ENCODE measurements at regions not wholly inside any gene's neighbourhood (a gene's known extent, or its start where the extent isn't known, plus 50 kb on each side); places are given as distances from the start of the nearest gene placed in this dataset.

- DNase-seq (ENCODE audit: low read depth in 4 of 4, low spot score in 1 of 4), result no peak
Observed at GRCh38 chr9:18335825-18336224, 138.1 kb upstream of the ADAMTSL1 start.

- DNase-seq (ENCODE audit: low read depth in 4 of 4, low spot score in 1 of 4), result no peak
Observed at GRCh38 chr9:18338042-18338441, 135.9 kb upstream of the ADAMTSL1 start.

GRCh38 chr9:18343784-18344183, 130.2 kb upstream of the ADAMTSL1 start:
- no peak for DNase-seq (ENCODE audit: low read depth in 4 of 4, low spot score in 1 of 4)

GRCh38 chr9:18346745-18347144, 127.2 kb upstream of the ADAMTSL1 start:
- DNase-seq (ENCODE audit: low read depth in 4 of 4, low spot score in 1 of 4), result no peak

- DNase-seq (ENCODE audit: low read depth in 4 of 4, low spot score in 1 of 4), result no peak
Observed at GRCh38 chr9:18347386-18348082, 126.4 kb upstream of the ADAMTSL1 start.

GRCh38 chr9:18348083-18348475, 125.9 kb upstream of the ADAMTSL1 start:
- no peak for DNase-seq (ENCODE audit: low read depth in 4 of 4, low spot score in 1 of 4)

- DNase-seq (ENCODE audit: low read depth in 4 of 4, low spot score in 1 of 4), result no peak
Observed at GRCh38 chr9:18349530-18349929, 124.4 kb upstream of the ADAMTSL1 start.

GRCh38 chr9:18350036-18350435, 123.9 kb upstream of the ADAMTSL1 start:
- no peak for DNase-seq (ENCODE audit: low read depth in 4 of 4, low spot score in 1 of 4)

- no peak for DNase-seq (ENCODE audit: low read depth in 4 of 4, low spot score in 1 of 4)
Observed at GRCh38 chr9:18350995-18351595, 122.9 kb upstream of the ADAMTSL1 start.

GRCh38 chr9:18352711-18353110, 121.2 kb upstream of the ADAMTSL1 start:
- DNase-seq (ENCODE audit: low read depth in 4 of 4, low spot score in 1 of 4), result no peak

GRCh38 chr9:18353473-18353872, 120.5 kb upstream of the ADAMTSL1 start:
- no peak for DNase-seq (ENCODE audit: low read depth in 4 of 4, low spot score in 1 of 4)

- no peak for DNase-seq (ENCODE audit: low read depth in 4 of 4, low spot score in 1 of 4)
Observed at GRCh38 chr9:18357321-18357720, 116.6 kb upstream of the ADAMTSL1 start.

- no peak for DNase-seq (ENCODE audit: low read depth in 4 of 4, low spot score in 1 of 4)
Observed at GRCh38 chr9:18358325-18358724, 115.6 kb upstream of the ADAMTSL1 start.

- no peak for DNase-seq (ENCODE audit: low read depth in 4 of 4, low spot score in 1 of 4)
Observed at GRCh38 chr9:18359335-18359734, 114.6 kb upstream of the ADAMTSL1 start.

GRCh38 chr9:18360005-18360404, 113.9 kb upstream of the ADAMTSL1 start:
- DNase-seq (ENCODE audit: low read depth in 4 of 4, low spot score in 1 of 4), result no peak

- DNase-seq (ENCODE audit: low read depth in 4 of 4, low spot score in 1 of 4), result no peak
Observed at GRCh38 chr9:18361646-18362045, 112.3 kb upstream of the ADAMTSL1 start.

- DNase-seq (ENCODE audit: low read depth in 4 of 4, low spot score in 1 of 4), result no peak
Observed at GRCh38 chr9:18362166-18362565, 111.8 kb upstream of the ADAMTSL1 start.

- DNase-seq (ENCODE audit: low read depth in 4 of 4, low spot score in 1 of 4), result no peak
Observed at GRCh38 chr9:18362901-18363685, 110.9 kb upstream of the ADAMTSL1 start.

- DNase-seq (ENCODE audit: low read depth in 4 of 4, low spot score in 1 of 4), result no peak
Observed at GRCh38 chr9:18365651-18366050, 108.3 kb upstream of the ADAMTSL1 start.

- no peak for DNase-seq (ENCODE audit: low read depth in 4 of 4, low spot score in 1 of 4)
Observed at GRCh38 chr9:18366184-18366583, 107.8 kb upstream of the ADAMTSL1 start.

- DNase-seq (ENCODE audit: low read depth in 4 of 4, low spot score in 1 of 4), result no peak
Observed at GRCh38 chr9:18368206-18368605, 105.7 kb upstream of the ADAMTSL1 start.

- no peak for DNase-seq (ENCODE audit: low read depth in 4 of 4, low spot score in 1 of 4)
Observed at GRCh38 chr9:18371141-18371540, 102.8 kb upstream of the ADAMTSL1 start.
